BE2C (cell line): ENCODE measurements at regions not wholly inside any gene's neighbourhood (a gene's known extent, or its start where the extent isn't known, plus 50 kb on each side); places are given as distances from the start of the nearest gene placed in this dataset.

Experiments
- DNase-seq: peaks from one replicate; pipeline ENCODE4 v3.0.0-alpha.2; 2020
- H3K27me3 ChIP-seq: fragments of 250-450 bp; sonication (Bioruptor Pico); 2 replicates; pipeline ENCODE4 v1.5.1; 2020; ENCODE audit warnings: mild to moderate bottlenecking
- H3K36me3 ChIP-seq: fragments of 250-450 bp; sonication (Bioruptor Pico); 2 replicates; pipeline ENCODE4 v1.5.1; 2020; ENCODE audit warnings: mild to moderate bottlenecking
- H3K4me1 ChIP-seq: fragments of 250-450 bp; sonication (Bioruptor Pico); 2 replicates; pipeline ENCODE4 v1.5.1; 2020
- H3K4me3 ChIP-seq: 2 replicates; pipeline ENCODE4 v1.5.1; 2011; ENCODE audit warnings: low read depth, low read length
- H3K9me3 ChIP-seq: fragments of 250-450 bp; sonication (Bioruptor Pico); 2 replicates; pipeline ENCODE4 v1.5.1; 2020
- TF ChIP-seq, protein P1 (sequence below): IDR thresholded peaks from 2 replicates; pipeline ENCODE4 v1.5.1; 2012; ENCODE audit warnings: mild to moderate bottlenecking, low read depth, low read length

DNA sequence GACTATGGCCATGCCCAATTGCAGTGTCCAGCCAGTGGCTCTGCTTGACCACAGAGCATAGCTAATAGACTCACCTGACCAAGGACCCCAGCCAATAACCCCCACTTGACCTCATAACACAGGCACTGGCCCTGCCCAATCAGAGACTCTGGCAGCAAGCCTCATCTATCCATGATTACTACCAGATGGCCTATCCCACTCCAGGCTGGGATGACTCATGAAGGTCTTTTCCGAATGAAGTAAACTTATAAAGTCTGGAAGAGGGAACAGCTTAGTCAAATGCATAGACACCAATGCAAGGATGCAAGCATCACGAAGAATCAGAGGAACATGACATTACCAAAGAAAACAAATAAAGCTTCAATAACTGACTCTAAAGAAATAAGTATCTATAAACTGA is 141.4 kb downstream of the TMEM168 start:
- TF ChIP-seq, protein P1, sequence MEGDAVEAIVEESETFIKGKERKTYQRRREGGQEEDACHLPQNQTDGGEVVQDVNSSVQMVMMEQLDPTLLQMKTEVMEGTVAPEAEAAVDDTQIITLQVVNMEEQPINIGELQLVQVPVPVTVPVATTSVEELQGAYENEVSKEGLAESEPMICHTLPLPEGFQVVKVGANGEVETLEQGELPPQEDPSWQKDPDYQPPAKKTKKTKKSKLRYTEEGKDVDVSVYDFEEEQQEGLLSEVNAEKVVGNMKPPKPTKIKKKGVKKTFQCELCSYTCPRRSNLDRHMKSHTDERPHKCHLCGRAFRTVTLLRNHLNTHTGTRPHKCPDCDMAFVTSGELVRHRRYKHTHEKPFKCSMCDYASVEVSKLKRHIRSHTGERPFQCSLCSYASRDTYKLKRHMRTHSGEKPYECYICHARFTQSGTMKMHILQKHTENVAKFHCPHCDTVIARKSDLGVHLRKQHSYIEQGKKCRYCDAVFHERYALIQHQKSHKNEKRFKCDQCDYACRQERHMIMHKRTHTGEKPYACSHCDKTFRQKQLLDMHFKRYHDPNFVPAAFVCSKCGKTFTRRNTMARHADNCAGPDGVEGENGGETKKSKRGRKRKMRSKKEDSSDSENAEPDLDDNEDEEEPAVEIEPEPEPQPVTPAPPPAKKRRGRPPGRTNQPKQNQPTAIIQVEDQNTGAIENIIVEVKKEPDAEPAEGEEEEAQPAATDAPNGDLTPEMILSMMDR, result no peak
- Histone ChIP-seq H3K4me1 (no peaks in the 10 kb centered on the region), H3K9me3 (no peaks in the 10 kb centered on the region), H3K36me3 (no peaks in the 10 kb centered on the region), H3K27me3 (no peaks in the 10 kb centered on the region), H3K4me3 (no peak overlapping the region)
- peak; percentile 10 for DNase-seq

DNA sequence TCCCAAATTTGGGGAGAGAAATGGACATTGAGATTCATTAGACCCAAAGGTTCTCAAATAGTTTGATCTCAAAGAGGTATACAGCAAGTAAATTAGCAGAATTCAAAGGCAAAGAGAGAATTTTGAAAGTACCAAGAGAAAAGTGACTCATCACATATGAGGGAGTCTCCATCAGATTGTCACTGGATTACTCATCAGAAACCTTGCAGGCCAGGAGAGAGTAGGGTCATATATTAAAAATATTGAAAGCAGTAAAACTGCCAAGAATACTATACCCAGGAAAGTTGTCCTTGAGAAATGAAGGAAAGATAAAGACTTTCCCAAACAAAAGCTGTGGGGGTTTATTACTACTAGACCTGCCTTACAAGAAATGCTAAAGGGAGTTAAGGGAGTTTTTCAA is 140.6 kb downstream of the TMEM168 start:
- DNase-seq, result no peak
- H3K27me3 ChIP-seq, result no peaks in the 10 kb centered on the region
- H3K4me3 ChIP-seq, result no peak overlapping the region
- H3K9me3 ChIP-seq, result no peaks in the 10 kb centered on the region
- TF ChIP-seq, protein P1, result no peak
- no peaks in the 10 kb centered on the region for H3K4me1 ChIP-seq
- H3K36me3 ChIP-seq, result no peaks in the 10 kb centered on the region

DNA sequence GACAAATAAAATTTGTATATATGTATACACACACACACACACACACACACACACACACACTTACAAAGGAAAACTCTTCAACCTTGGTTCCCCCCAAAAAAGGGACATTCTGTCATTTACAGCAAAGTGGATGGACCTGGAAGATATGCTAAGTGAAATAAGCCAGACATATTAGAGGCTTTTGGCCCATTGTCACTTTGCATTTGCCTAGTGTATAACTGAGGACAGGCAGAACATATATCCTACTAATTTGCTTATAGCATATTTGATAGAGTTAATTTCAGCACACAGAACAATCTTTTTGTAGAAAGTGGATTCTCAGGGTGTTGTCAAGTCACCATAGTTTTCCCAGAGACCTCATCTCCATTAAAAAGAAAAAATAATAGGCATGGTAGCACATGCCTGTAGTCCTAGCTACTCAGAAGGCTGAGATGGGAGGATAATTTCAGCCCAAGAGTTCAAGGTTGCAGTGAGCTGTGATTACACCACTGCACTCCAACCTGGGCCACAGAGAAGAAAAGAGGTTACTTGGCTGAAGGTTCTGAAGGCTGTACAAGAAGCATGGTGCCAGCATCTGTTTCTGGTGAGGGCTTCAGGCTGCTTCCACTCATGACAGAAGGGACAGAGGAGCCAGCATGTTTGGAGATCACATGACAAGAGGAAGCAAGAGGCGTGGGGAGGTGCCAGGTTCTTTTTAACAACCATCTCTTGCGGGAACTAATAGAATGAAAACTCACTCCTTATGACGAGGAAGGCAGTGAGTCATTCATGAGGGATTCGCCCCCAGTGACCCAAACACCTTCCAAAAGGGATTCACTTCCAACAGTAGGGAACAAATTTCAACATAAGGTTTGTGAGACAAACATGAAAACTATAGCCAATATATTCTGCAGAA is 135.6 kb downstream of the TMEM168 start:
- peaks cover 3% of the 10 kb centered on the region; the same call in 1 of the 2 replicates for H3K27me3 ChIP-seq
- TF ChIP-seq, protein P1, result no peak

DNA sequence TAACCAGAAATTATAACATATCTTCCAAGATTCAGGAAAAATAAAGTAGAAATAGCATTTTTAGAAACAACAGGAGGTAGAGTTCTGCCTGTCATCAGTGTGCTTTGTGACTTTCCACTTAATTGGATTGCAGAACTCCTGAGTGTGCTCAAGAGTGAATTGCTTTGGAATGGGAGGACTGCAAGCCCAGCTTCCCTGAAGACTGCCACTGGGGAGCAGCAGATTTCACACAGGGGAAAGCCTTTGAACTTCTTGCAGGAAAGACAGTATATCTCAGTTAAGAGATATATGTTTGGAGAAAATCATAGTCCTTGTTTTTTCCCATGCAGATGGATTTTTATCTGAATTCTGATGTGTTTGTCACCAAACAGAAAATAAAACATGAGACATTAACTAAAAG is 124.5 kb downstream of the TMEM168 start:
- TF ChIP-seq, protein P1, result no peak
- Histone ChIP-seq H3K4me1 (no peaks in the 10 kb centered on the region), H3K9me3 (no peaks in the 10 kb centered on the region), H3K4me3 (no peak overlapping the region), H3K27me3 (no peaks in the 10 kb centered on the region), H3K36me3 (no peaks in the 10 kb centered on the region)
- no peak for DNase-seq

More for the DNA sequence above, 135.6 kb downstream of the TMEM168 start:
- Histone ChIP-seq H3K36me3 (no peaks in the 10 kb centered on the region), H3K9me3 (no peaks in the 10 kb centered on the region), H3K4me3 (no peak overlapping the region), H3K4me1 (no peaks in the 10 kb centered on the region)
- no peak for DNase-seq

DNA sequence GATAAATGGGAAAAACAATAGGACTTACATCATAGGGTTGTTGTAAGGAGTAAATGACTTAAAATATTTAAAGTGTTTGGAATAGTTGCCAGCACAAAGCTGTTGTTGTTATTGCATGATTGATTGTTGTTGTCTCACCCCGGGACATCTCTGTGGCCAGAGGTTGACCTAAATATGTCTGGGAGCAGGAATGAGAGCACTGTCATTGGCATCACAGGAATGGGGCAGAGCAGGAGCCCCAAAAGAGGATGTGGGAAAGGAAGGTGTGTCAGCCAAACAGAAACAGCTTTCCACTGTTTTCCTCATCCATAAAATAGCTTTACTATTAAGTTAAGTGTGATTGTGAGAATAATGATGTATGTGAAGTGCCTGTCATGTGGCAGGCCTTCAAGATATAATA is 121.6 kb downstream of the TMEM168 start:
- TF ChIP-seq, protein P1, result no peak
- Histone ChIP-seq H3K4me3 (no peak overlapping the region), H3K27me3 (0 out of 2 replicates have a peak, but pooled peaks cover 5% of the 10 kb centered on the region), H3K4me1 (no peaks in the 10 kb centered on the region), H3K9me3 (no peaks in the 10 kb centered on the region), H3K36me3 (no peaks in the 10 kb centered on the region)
- DNase-seq, result no peak

DNA sequence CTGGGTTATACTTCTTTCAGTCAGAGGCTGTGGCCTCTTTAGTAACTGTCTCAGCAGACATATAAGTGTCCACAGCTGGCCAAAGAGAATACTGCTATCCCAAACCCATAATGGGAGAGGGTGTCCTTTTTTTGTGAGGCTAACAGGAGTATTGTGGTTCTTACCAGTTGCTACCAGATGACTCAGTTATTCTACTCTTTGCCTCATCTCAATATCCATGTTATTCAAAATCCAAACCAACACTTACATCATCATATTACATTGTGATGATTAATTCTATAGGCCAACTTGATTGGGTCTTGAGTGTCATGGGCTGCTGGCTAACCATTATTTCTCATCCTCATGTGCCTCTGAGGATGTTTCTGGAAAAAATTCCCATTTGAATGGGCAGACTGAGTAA is 120.9 kb downstream of the TMEM168 start:
- no peak for DNase-seq
- H3K4me1 ChIP-seq, result no peaks in the 10 kb centered on the region
- peaks cover 7% of the 10 kb centered on the region for H3K27me3 ChIP-seq
- H3K4me3 ChIP-seq, result no peak overlapping the region
- no peaks in the 10 kb centered on the region for H3K9me3 ChIP-seq
- TF ChIP-seq, protein P1, result no peak
- H3K36me3 ChIP-seq, result no peaks in the 10 kb centered on the region
